Epidermal melanocyte (primary cell): ENCODE measurements at regions not wholly inside any gene's neighbourhood (a gene's known extent, or its start where the extent isn't known, plus 50 kb on each side); places are given as distances from the start of the nearest gene placed in this dataset.
"Not testable (repeated sequence)": the region's sequence is repeated elsewhere in the genome, so short reads cannot be mapped to it uniquely, and the experiment has no call there.

Source experiments
- DNase-seq: peaks from one replicate; pipeline ENCODE4 v3.0.0; 2011; ENCODE audit warnings: low spot score; ENCODE audit not compliant: insufficient read length

GRCh38 chr2:52070665-52071064 is 1038.7 kb upstream of the NRXN1 start:
- no peak for DNase-seq

GRCh38 chr2:52064234-52064633 is 1032.3 kb upstream of the NRXN1 start:
- DNase-seq, result no peak

- no peak for DNase-seq
Observed at GRCh38 chr2:52054824-52055223, 1022.9 kb upstream of the NRXN1 start.

- no peak for DNase-seq
Observed at GRCh38 chr2:52036853-52037252, 1004.9 kb upstream of the NRXN1 start.

- DNase-seq, result no peak
Observed at GRCh38 chr2:52036024-52036423, 1004.1 kb upstream of the NRXN1 start.

- DNase-seq, result no peak
Observed at GRCh38 chr2:52035391-52035790, 1003.5 kb upstream of the NRXN1 start.

- no peak for DNase-seq
Observed at GRCh38 chr2:52034706-52035105, 1002.8 kb upstream of the NRXN1 start.

- no peak for DNase-seq
Observed at GRCh38 chr2:52022006-52022405, 990.1 kb upstream of the NRXN1 start.

- no peak for DNase-seq
Observed at GRCh38 chr2:52017646-52018235, 985.8 kb upstream of the NRXN1 start.

GRCh38 chr2:52006821-52007366 is 975.0 kb upstream of the NRXN1 start:
- not testable (repeated sequence) for DNase-seq

- no peak for DNase-seq
Observed at GRCh38 chr2:52000151-52000855, 968.4 kb upstream of the NRXN1 start.

- DNase-seq, result no peak
Observed at GRCh38 chr2:51998890-51999289, 967.0 kb upstream of the NRXN1 start.

- no peak for DNase-seq
Observed at GRCh38 chr2:51997571-51997970, 965.6 kb upstream of the NRXN1 start.

GRCh38 chr2:51995293-51995692 is 963.4 kb upstream of the NRXN1 start:
- DNase-seq, result no peak

- no peak for DNase-seq
Observed at GRCh38 chr2:51994123-51994763, 962.3 kb upstream of the NRXN1 start.

GRCh38 chr2:51990684-51991083 is 958.8 kb upstream of the NRXN1 start:
- DNase-seq, result no peak

- DNase-seq, result no peak
Observed at GRCh38 chr2:51986101-51986500, 954.2 kb upstream of the NRXN1 start.

GRCh38 chr2:51981783-51982182 is 949.9 kb upstream of the NRXN1 start:
- DNase-seq, result no peak

- DNase-seq, result no peak
Observed at GRCh38 chr2:51976623-51977022, 944.7 kb upstream of the NRXN1 start.

GRCh38 chr2:51971136-51971535 is 939.2 kb upstream of the NRXN1 start:
- DNase-seq, result no peak

GRCh38 chr2:51969347-51969746 is 937.4 kb upstream of the NRXN1 start:
- no peak for DNase-seq

GRCh38 chr2:51960841-51961335 is 929.0 kb upstream of the NRXN1 start:
- no peak for DNase-seq
